CD14-positive monocyte (primary cell): ENCODE measurements at regions not wholly inside any gene's neighbourhood (a gene's known extent, or its start where the extent isn't known, plus 50 kb on each side); places are given as distances from the start of the nearest gene placed in this dataset.

Experiments used
- DNase-seq, 3 donors: peaks; one replicate each; pipeline ENCODE4 v3.0.0-alpha.2; 2011 to 2022
- H2AFZ ChIP-seq: 2 replicates; pipeline ENCODE4 v1.6.0; 2012; ENCODE audit warnings: mild to moderate bottlenecking, low read depth, low read length, inconsistent platforms; ENCODE audit not compliant: insufficient read depth, poor library complexity, severe bottlenecking
- H3K27ac ChIP-seq, 2 donors: 1 replicate in 1 of 2; 2 replicates in 1 of 2; pipeline ENCODE4 v1.5.1; 2012 to 2013; ENCODE audit warnings: low read length in 2 of 2, control low read depth in 1 of 2, inconsistent platforms in 1 of 2, low read depth in 1 of 2, mild to moderate bottlenecking in 1 of 2
- H3K27me3 ChIP-seq, 2 donors: one replicate each; pipeline versions ENCODE4 v1.6.0 to v1.6.1; 2011 to 2013; ENCODE audit warnings: low read length in 2 of 2; ENCODE audit not compliant: control insufficient read depth in 2 of 2, insufficient read depth in 2 of 2
- H3K36me3 ChIP-seq, 2 donors: replicated peaks in 1 of 2; 1 replicate in 1 of 2; 2 replicates in 1 of 2; pipeline versions ENCODE4 v1.5.1 to v1.6.1; 2012 to 2013; ENCODE audit warnings: low read length in 2 of 2, control low read depth in 1 of 2, inconsistent platforms in 1 of 2, mild to moderate bottlenecking in 1 of 2; ENCODE audit not compliant: insufficient read depth in 2 of 2, control insufficient read depth in 1 of 2
- H3K4me1 ChIP-seq, 2 donors: 1 replicate in 1 of 2; 2 replicates in 1 of 2; pipeline versions ENCODE4 v1.5.1 to v1.6.1; 2012 to 2013; ENCODE audit warnings: low read length in 2 of 2, control low read depth in 1 of 2, inconsistent platforms in 1 of 2, mild to moderate bottlenecking in 1 of 2, moderate library complexity in 1 of 2; ENCODE audit not compliant: insufficient read depth in 2 of 2, control insufficient read depth in 1 of 2
- H3K4me2 ChIP-seq: replicated peaks from 2 replicates; pipeline ENCODE3; 2012; ENCODE audit warnings: low read length, moderate library complexity, mild to moderate bottlenecking; ENCODE audit not compliant: poor library complexity, severe bottlenecking; ENCODE audit errors: extremely low read depth
- H3K4me3 ChIP-seq, 3 experiments: fragments of 200-600 bp in 1 of 3; sonication (generic) in 1 of 3; replicated peaks in 1 of 3; 1 replicate in 2 of 3; 2 replicates in 1 of 3; pipeline ENCODE4 v1.5.1; 2011 to 2013; ENCODE audit warnings: low read length in 3 of 3, mild to moderate bottlenecking in 3 of 3, control low read depth in 2 of 3, low read depth in 2 of 3, inconsistent platforms in 1 of 3, moderate library complexity in 1 of 3
- H3K79me2 ChIP-seq: 2 replicates; pipeline ENCODE4 v1.6.0; 2012; ENCODE audit warnings: mild to moderate bottlenecking, control low read depth, inconsistent platforms, low read length, moderate library complexity; ENCODE audit not compliant: insufficient read depth
- H3K9ac ChIP-seq: 2 replicates; pipeline ENCODE4 v1.6.0; 2017; ENCODE audit warnings: low read length, mild to moderate bottlenecking; ENCODE audit not compliant: insufficient read depth, poor library complexity, severe bottlenecking
- H3K9me3 ChIP-seq, 2 donors: replicated peaks in 1 of 2; 1 replicate in 1 of 2; 2 replicates in 1 of 2; pipeline versions ENCODE4 v1.5.1 to v1.6.1; 2012 to 2013; ENCODE audit warnings: low read length in 2 of 2, control low read depth in 1 of 2; ENCODE audit not compliant: control insufficient read depth in 1 of 2, insufficient read depth in 1 of 2
- H4K20me1 ChIP-seq: 2 replicates; pipeline ENCODE4 v1.6.0; 2012; ENCODE audit warnings: mild to moderate bottlenecking, low read length, control low read depth, moderate library complexity; ENCODE audit not compliant: insufficient read depth
- H3K27ac Mint-ChIP-seq, 7 donors: one replicate each; pipeline ENCODE4 v1.8.0; 2020; ENCODE audit warnings: mild to moderate bottlenecking in 7 of 7, mixed read lengths in 7 of 7, moderate library complexity in 6 of 7, inconsistent platforms in 2 of 7
- H3K27me3 Mint-ChIP-seq, 3 donors: one replicate each; pipeline ENCODE4 v1.8.0; 2021 to 2022; ENCODE audit warnings: low read depth in 3 of 3, mild to moderate bottlenecking in 3 of 3, mixed read lengths in 3 of 3, moderate library complexity in 3 of 3, inconsistent platforms in 1 of 3
- H3K36me3 Mint-ChIP-seq, 2 donors: one replicate each; pipeline ENCODE4 v1.8.0; 2020; ENCODE audit warnings: mixed read lengths in 2 of 2, inconsistent platforms in 1 of 2, mild to moderate bottlenecking in 1 of 2
- H3K4me1 Mint-ChIP-seq: one replicate; pipeline ENCODE4 v1.8.0; 2020; ENCODE audit warnings: mild to moderate bottlenecking, mixed read lengths
- H3K4me3 Mint-ChIP-seq, 2 donors: one replicate each; pipeline ENCODE4 v1.8.0; 2020; ENCODE audit warnings: mild to moderate bottlenecking in 2 of 2, mixed read lengths in 2 of 2, moderate library complexity in 1 of 2
- H3K9me3 Mint-ChIP-seq, 7 donors: one replicate each; pipeline ENCODE4 v1.8.0; 2020 to 2022; ENCODE audit warnings: mixed read lengths in 7 of 7, mild to moderate bottlenecking in 6 of 7, moderate library complexity in 6 of 7, inconsistent platforms in 2 of 7
- CTCF ChIP-seq: fragments of 200-600 bp; IDR thresholded peaks from one replicate; pipeline ENCODE4 v1.8.0; 2022; ENCODE audit warnings: antibody characterized with exemption, mild to moderate bottlenecking
- WGBS: methylation state at CpG from one replicate; pipeline ENCODE4 v1.1.5; 2013; ENCODE audit warnings: missing lambda C conversion rate; ENCODE audit not compliant: insufficient coverage; 5-methylcytosine and 5-hydroxymethylcytosine counted together
- intact Hi-C, 2 donors: fragments of 100-400 bp; cut with micrococcal nuclease; formaldehyde crosslinking; loops; one replicate each; pipeline versions ENCODE4 v1.15.0 to v1.15.1; 2023

DNA sequence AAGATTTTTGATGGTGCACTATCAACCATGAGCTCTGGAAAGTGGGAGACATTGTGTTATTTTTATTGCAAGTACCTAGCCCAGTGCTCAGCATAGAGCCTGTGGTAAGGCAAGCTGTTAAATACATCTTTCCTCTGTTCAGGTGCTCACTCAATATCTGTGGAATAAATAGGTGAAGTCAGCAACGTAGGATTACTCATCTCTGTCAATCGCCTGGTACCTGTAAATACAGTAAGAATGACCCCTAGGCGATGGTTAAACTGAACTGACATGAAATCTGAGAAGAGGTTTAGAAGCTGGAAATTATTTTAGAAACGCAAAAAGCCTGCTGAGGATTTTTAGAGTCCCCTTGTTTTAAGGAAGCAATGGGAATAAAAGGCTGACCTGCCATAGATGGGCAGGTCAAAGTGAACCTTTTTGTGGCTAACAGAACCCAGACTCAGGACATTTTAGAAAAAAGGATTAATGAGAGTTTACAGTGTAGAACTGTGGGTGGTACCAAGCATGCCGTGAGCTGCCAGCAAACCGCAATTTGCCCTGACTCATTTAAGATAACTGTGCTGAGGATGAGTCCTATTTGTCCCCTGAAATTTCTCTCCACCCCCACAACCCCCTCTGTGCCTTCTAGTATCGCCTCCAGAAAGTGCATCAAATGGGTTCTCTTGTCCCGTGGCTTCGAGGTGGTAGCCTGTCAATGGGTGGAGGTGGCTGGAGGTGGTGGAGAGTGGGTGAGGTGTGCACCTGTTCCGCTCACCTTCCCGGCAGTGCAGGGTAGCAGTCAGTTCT, 375.1 kb downstream of the MED10 start:
- 84% methylated on average over 8 of the region's 11 CpGs for WGBS
- intact Hi-C loops, result no loop called here

DNA sequence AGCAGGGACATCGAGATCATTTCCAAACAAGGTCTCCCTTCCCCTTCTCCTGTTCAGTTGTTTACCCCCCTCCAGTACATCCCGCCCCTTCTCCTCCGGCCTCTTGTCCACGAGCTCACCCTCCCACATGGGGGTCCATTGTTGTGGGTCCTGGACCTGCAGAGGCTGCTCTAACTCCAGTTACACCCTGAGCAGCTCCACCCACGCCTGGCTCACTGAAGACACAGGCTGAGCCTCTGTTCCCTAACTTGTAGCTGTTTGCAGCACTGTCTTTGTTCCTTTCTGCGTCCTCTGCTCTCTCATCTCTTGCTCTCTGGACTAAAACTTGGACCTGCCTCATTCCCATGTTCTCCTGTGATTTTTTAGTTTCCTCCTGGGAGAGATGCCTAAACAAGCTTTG, 377.5 kb downstream of the MED10 start:
- no peak overlapping the region for H3K4me3 Mint-ChIP-seq
- no peak overlapping the region for H3K27ac Mint-ChIP-seq
- H3K9me3 ChIP-seq, result peaks cover 8 to 16% of the 10 kb centered on the region in 2 donors
- H3K9me3 Mint-ChIP-seq, result peaks cover 6 to 18% (median 10%) of the 10 kb centered on the region in 7 donors
- WGBS, result 58% methylated on average over 6 of the region's 6 CpGs
- H4K20me1 ChIP-seq, result no peaks in the 10 kb centered on the region
- H3K4me1 ChIP-seq, result no peaks in the 10 kb centered on the region
- no peak overlapping the region for H3K9ac ChIP-seq
- no peak for DNase-seq
- H3K4me2 ChIP-seq, result no peak overlapping the region
- no peak for TF ChIP-seq CTCF
- H3K4me1 Mint-ChIP-seq, result no peaks in the 10 kb centered on the region
- intact Hi-C loops, result no loop called here
- no peaks in the 10 kb centered on the region for H3K36me3 Mint-ChIP-seq
- no peak overlapping the region for H3K4me3 ChIP-seq
- no peaks in the 10 kb centered on the region for H3K79me2 ChIP-seq
- no peak overlapping the region for H3K27ac ChIP-seq
- H2AFZ ChIP-seq, result no peak overlapping the region
- no peaks in the 10 kb centered on the region for H3K27me3 ChIP-seq
- H3K36me3 ChIP-seq, result no peaks in the 10 kb centered on the region
- H3K27me3 Mint-ChIP-seq, result peaks cover 0 to 2% (median 0%) of the 10 kb centered on the region in 3 donors

More for the DNA sequence above, 375.1 kb downstream of the MED10 start:
- H3K79me2 ChIP-seq, result no peaks in the 10 kb centered on the region
- H3K9ac ChIP-seq, result no peak overlapping the region
- peaks cover 0 to 14% (median 6%) of the 10 kb centered on the region in 7 donors for H3K9me3 Mint-ChIP-seq
- no peak overlapping the region for H3K4me2 ChIP-seq
- no peak overlapping the region for H3K4me3 Mint-ChIP-seq
- no peak overlapping the region for H3K4me3 ChIP-seq
- peaks cover 0 to 5% of the 10 kb centered on the region in 2 donors for H3K9me3 ChIP-seq
- H4K20me1 ChIP-seq, result no peaks in the 10 kb centered on the region
- H3K4me1 Mint-ChIP-seq, result no peaks in the 10 kb centered on the region
- DNase-seq, result no peak
- no peaks in the 10 kb centered on the region for H3K36me3 ChIP-seq
- no peak overlapping the region for H3K27ac ChIP-seq
- peaks cover 0 to 2% (median 2%) of the 10 kb centered on the region in 3 donors for H3K27me3 Mint-ChIP-seq
- H2AFZ ChIP-seq, result no peak overlapping the region
- TF ChIP-seq CTCF, result no peak
- H3K4me1 ChIP-seq, result no peaks in the 10 kb centered on the region
- H3K27ac Mint-ChIP-seq, result no peak overlapping the region
- H3K27me3 ChIP-seq, result no peaks in the 10 kb centered on the region
- no peaks in the 10 kb centered on the region for H3K36me3 Mint-ChIP-seq
